ENCODE measurements at regions not wholly inside any gene's neighbourhood (a gene's known extent, or its start where the extent isn't known, plus 50 kb on each side); places are given as distances from the start of the nearest gene placed in this dataset.

DNA sequence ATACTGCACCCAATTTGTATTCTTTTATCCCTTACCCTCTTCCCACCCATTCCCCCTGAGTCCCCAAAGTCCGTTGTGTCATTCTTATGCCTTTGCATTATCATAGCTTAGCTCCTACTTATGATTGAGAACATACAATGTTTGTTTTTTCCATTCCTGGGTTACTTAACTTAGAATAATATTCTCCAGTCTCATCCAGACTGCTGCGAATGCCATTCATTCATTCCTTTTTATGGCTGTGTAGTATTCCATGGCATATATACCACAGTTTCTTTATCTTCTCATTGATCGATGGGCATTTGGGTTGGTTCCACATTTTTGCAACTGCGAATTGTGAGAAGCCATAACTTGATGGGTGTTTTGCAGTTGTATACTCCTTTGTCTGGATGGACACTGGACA lies 62.8 kb downstream of the FHIP1A start:
- TF ChIP-seq, protein P1, sequence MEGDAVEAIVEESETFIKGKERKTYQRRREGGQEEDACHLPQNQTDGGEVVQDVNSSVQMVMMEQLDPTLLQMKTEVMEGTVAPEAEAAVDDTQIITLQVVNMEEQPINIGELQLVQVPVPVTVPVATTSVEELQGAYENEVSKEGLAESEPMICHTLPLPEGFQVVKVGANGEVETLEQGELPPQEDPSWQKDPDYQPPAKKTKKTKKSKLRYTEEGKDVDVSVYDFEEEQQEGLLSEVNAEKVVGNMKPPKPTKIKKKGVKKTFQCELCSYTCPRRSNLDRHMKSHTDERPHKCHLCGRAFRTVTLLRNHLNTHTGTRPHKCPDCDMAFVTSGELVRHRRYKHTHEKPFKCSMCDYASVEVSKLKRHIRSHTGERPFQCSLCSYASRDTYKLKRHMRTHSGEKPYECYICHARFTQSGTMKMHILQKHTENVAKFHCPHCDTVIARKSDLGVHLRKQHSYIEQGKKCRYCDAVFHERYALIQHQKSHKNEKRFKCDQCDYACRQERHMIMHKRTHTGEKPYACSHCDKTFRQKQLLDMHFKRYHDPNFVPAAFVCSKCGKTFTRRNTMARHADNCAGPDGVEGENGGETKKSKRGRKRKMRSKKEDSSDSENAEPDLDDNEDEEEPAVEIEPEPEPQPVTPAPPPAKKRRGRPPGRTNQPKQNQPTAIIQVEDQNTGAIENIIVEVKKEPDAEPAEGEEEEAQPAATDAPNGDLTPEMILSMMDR (IDR thresholded peaks at IDR 0.05) = no peak
- no peak for TF ChIP-seq POLR2A (IDR thresholded peaks at IDR 0.05)

All from body of pancreas (tissue), 4 donors.